ENCODE measurements at regions not wholly inside any gene's neighbourhood (a gene's known extent, or its start where the extent isn't known, plus 50 kb on each side); places are given as distances from the start of the nearest gene placed in this dataset.

GRCh38 chr14:82113007-82113406 is 579.4 kb upstream of the SEL1L start:
- H3K9me3 ChIP-seq (ENCODE audit: control insufficient read depth in 2 of 2, insufficient read depth in 1 of 2, low read length in 1 of 2), result no peaks in the 10 kb centered on the region
- no peak overlapping the region for H3K4me3 ChIP-seq (ENCODE audit: low read length in 2 of 2)

DNA sequence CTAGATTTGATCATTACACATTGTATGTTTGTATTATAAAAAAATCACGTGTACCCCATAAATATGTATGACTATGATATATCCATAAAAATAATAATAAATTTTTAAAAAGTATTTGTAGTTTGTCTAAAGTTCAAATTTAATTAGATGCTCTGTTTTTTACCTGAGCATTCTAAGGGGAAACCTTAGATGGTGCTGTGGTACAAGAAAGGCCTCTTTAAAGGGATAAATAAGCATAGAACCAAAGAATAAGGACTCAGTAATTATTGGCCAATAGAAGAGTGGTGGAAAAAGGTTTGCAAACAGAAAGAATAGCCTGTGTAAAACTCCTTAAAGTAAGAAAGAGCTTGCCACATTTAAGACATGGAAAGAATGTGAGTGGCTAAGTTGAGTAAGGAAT is 580.1 kb upstream of the SEL1L start:
- H3K27ac ChIP-seq (ENCODE audit: low read depth in 1 of 2, low read length in 1 of 2), result no peak overlapping the region
- H3K4me3 ChIP-seq (ENCODE audit: low read length in 2 of 2), result no peak overlapping the region
- H3K9me3 ChIP-seq (ENCODE audit: control insufficient read depth in 2 of 2, insufficient read depth in 1 of 2, low read length in 1 of 2), result no peaks in the 10 kb centered on the region
- no peak for DNase-seq (ENCODE audit: low read depth in 6 of 9, low spot score in 9 of 9)
- H3K27me3 ChIP-seq (ENCODE audit: control insufficient read depth in 2 of 2, insufficient read depth in 1 of 2, low read length in 1 of 2), result no peaks in the 10 kb centered on the region
- no peaks in the 10 kb centered on the region for H3K36me3 ChIP-seq (ENCODE audit: control insufficient read depth in 2 of 2, insufficient read depth in 2 of 2, low read length in 1 of 2)
- 92% methylated on average over 1 of the region's 1 CpG for WGBS
- H3K4me1 ChIP-seq (ENCODE audit: control insufficient read depth in 2 of 2, insufficient read depth in 2 of 2, low read length in 2 of 2), result no peaks in the 10 kb centered on the region

More at GRCh38 chr14:82113007-82113406, 579.4 kb upstream of the SEL1L start:
- no peak for DNase-seq (ENCODE audit: low read depth in 6 of 9, low spot score in 9 of 9)
- Histone ChIP-seq H3K4me1 (ENCODE audit: control insufficient read depth in 2 of 2, insufficient read depth in 2 of 2, low read length in 2 of 2) (no peaks in the 10 kb centered on the region), H3K27me3 (ENCODE audit: control insufficient read depth in 2 of 2, insufficient read depth in 1 of 2, low read length in 1 of 2) (no peaks in the 10 kb centered on the region), H3K27ac (ENCODE audit: low read depth in 1 of 2, low read length in 1 of 2) (no peak overlapping the region), H3K36me3 (ENCODE audit: control insufficient read depth in 2 of 2, insufficient read depth in 2 of 2, low read length in 1 of 2) (no peaks in the 10 kb centered on the region)
- WGBS, result 90% methylated on average over 2 of the region's 2 CpGs

DNA sequence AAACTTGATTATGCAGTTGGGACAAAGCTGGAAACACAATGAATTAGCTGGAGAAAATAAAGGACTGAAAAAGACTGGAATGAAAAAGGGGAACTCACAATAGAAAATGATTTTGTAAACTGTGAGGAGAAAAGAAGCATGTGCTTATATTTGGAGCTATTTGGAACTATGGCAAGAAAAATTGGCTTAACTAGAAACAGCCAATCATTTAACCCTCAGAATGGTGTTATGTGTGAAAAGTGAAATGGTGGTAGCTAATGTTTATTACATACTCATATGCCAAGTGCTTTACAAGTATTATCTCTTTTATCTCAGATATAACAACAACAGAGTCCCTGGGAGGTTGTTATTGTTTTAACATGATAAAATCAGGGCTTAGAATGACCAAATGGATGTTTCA is 583.1 kb upstream of the SEL1L start:
- Histone ChIP-seq H3K27me3 (ENCODE audit: control insufficient read depth in 2 of 2, insufficient read depth in 1 of 2, low read length in 1 of 2) (no peaks in the 10 kb centered on the region), H3K4me1 (ENCODE audit: control insufficient read depth in 2 of 2, insufficient read depth in 2 of 2, low read length in 2 of 2) (no peaks in the 10 kb centered on the region), H3K9me3 (ENCODE audit: control insufficient read depth in 2 of 2, insufficient read depth in 1 of 2, low read length in 1 of 2) (no peaks in the 10 kb centered on the region), H3K36me3 (ENCODE audit: control insufficient read depth in 2 of 2, insufficient read depth in 2 of 2, low read length in 1 of 2) (no peaks in the 10 kb centered on the region), H3K4me3 (ENCODE audit: low read length in 2 of 2) (no peak overlapping the region), H3K27ac (ENCODE audit: low read depth in 1 of 2, low read length in 1 of 2) (no peak overlapping the region)
- no peak for DNase-seq (ENCODE audit: low read depth in 6 of 9, low spot score in 9 of 9)

DNA sequence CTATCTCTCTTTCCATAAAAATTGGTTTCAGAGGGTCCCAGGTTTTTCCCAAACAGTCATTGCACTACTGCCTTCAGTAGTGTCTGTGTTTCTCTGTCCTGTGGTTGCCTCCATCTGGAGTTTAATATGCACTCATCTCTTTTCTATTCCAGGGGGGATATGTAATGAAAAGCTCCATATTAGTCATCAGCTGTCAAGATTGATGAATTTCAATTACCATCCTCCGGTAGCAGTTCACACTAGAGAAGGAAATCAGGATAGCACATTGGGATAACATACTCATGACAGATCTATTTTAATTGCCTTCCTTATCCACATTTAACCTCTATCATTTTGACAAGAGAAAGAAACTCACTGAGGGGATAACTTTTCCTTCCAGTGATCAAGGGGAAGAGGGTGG is 589.0 kb upstream of the SEL1L start:
- Histone ChIP-seq H3K4me3 (ENCODE audit: low read length in 2 of 2) (no peak overlapping the region), H3K36me3 (ENCODE audit: control insufficient read depth in 2 of 2, insufficient read depth in 2 of 2, low read length in 1 of 2) (no peaks in the 10 kb centered on the region), H3K4me1 (ENCODE audit: control insufficient read depth in 2 of 2, insufficient read depth in 2 of 2, low read length in 2 of 2) (no peaks in the 10 kb centered on the region), H3K27me3 (ENCODE audit: control insufficient read depth in 2 of 2, insufficient read depth in 1 of 2, low read length in 1 of 2) (no peaks in the 10 kb centered on the region), H3K9me3 (ENCODE audit: control insufficient read depth in 2 of 2, insufficient read depth in 1 of 2, low read length in 1 of 2) (no peaks in the 10 kb centered on the region), H3K27ac (ENCODE audit: low read depth in 1 of 2, low read length in 1 of 2) (no peak overlapping the region)
- 87% methylated on average over 1 of the region's 1 CpG for WGBS
- no peak for DNase-seq (ENCODE audit: low read depth in 6 of 9, low spot score in 9 of 9)

GRCh38 chr14:82124511-82124910 is 590.9 kb upstream of the SEL1L start:
- H3K27me3 ChIP-seq (ENCODE audit: control insufficient read depth in 2 of 2, insufficient read depth in 1 of 2, low read length in 1 of 2), result no peaks in the 10 kb centered on the region
- WGBS, result 59% methylated on average over 2 of the region's 2 CpGs
- no peak for DNase-seq (ENCODE audit: low read depth in 6 of 9, low spot score in 9 of 9)

DNA sequence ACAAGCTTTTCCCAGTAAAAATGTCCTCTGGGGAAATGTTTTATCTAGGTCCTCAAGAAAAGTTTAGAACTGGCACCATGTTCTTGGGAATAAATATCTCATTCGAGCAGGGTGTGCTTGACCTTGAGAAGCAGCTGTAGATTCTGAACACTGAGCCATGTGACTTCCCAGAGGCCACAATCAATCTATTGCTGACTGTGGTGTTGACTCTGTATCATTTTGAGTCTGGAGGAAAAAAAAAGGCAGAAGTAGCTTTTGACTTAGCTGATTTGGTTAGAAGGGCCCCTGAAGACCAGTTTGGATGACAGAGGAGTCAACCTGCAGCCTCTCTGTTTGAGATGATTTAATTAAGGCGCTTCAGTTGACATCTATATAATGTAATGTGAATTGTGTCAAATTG is 592.4 kb upstream of the SEL1L start:
- WGBS, result 76% methylated on average over 2 of the region's 2 CpGs
- Histone ChIP-seq H3K27ac (ENCODE audit: low read depth in 1 of 2, low read length in 1 of 2) (no peak overlapping the region), H3K9me3 (ENCODE audit: control insufficient read depth in 2 of 2, insufficient read depth in 1 of 2, low read length in 1 of 2) (no peaks in the 10 kb centered on the region), H3K4me3 (ENCODE audit: low read length in 2 of 2) (no peak overlapping the region), H3K4me1 (ENCODE audit: control insufficient read depth in 2 of 2, insufficient read depth in 2 of 2, low read length in 2 of 2) (no peaks in the 10 kb centered on the region), H3K36me3 (ENCODE audit: control insufficient read depth in 2 of 2, insufficient read depth in 2 of 2, low read length in 1 of 2) (no peaks in the 10 kb centered on the region), H3K27me3 (ENCODE audit: control insufficient read depth in 2 of 2, insufficient read depth in 1 of 2, low read length in 1 of 2) (no peaks in the 10 kb centered on the region)
- no peak for DNase-seq (ENCODE audit: low read depth in 6 of 9, low spot score in 9 of 9)

More at GRCh38 chr14:82124511-82124910, 590.9 kb upstream of the SEL1L start:
- Histone ChIP-seq H3K4me3 (ENCODE audit: low read length in 2 of 2) (no peak overlapping the region), H3K4me1 (ENCODE audit: control insufficient read depth in 2 of 2, insufficient read depth in 2 of 2, low read length in 2 of 2) (no peaks in the 10 kb centered on the region), H3K9me3 (ENCODE audit: control insufficient read depth in 2 of 2, insufficient read depth in 1 of 2, low read length in 1 of 2) (no peaks in the 10 kb centered on the region), H3K36me3 (ENCODE audit: control insufficient read depth in 2 of 2, insufficient read depth in 2 of 2, low read length in 1 of 2) (no peaks in the 10 kb centered on the region), H3K27ac (ENCODE audit: low read depth in 1 of 2, low read length in 1 of 2) (no peak overlapping the region)

DNA sequence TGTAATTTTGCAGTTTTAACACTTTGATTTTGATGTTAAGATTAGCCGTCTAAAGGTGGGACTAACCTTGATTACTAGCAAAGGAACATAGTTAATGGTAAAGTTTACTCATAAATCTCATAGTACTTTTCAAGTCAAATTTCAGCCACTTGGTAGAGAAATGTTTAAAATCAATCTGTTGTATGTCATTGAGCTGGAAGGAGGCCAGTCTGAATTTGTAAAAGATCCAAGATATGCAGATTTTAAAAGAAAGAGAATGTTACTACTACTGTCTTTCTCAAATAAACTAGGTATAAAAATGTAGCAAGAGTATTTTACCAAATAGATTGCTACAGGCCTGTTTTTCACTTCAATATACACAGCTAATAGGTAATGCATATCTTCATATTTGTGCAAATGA is 600.8 kb upstream of the SEL1L start:
- 0% methylated on average over 1 of the region's 1 CpG for WGBS

GRCh38 chr14:82138431-82138830 is 604.8 kb upstream of the SEL1L start:
- H3K27me3 ChIP-seq (ENCODE audit: control insufficient read depth in 2 of 2, insufficient read depth in 1 of 2, low read length in 1 of 2), result no peaks in the 10 kb centered on the region
- no peak overlapping the region for H3K4me3 ChIP-seq (ENCODE audit: low read length in 2 of 2)
- DNase-seq (ENCODE audit: low read depth in 6 of 9, low spot score in 9 of 9), result no peak
- WGBS, result 85% methylated on average over 1 of the region's 1 CpG
- H3K27ac ChIP-seq (ENCODE audit: low read depth in 1 of 2, low read length in 1 of 2), result no peak overlapping the region
- no peaks in the 10 kb centered on the region for H3K4me1 ChIP-seq (ENCODE audit: control insufficient read depth in 2 of 2, insufficient read depth in 2 of 2, low read length in 2 of 2)
- H3K9me3 ChIP-seq (ENCODE audit: control insufficient read depth in 2 of 2, insufficient read depth in 1 of 2, low read length in 1 of 2), result peaks cover 0 to 4% of the 10 kb centered on the region in 2 donors
- no peaks in the 10 kb centered on the region for H3K36me3 ChIP-seq (ENCODE audit: control insufficient read depth in 2 of 2, insufficient read depth in 2 of 2, low read length in 1 of 2)

More for the DNA sequence above, 600.8 kb upstream of the SEL1L start:
- no peaks in the 10 kb centered on the region for H3K9me3 ChIP-seq (ENCODE audit: control insufficient read depth in 2 of 2, insufficient read depth in 1 of 2, low read length in 1 of 2)
- no peaks in the 10 kb centered on the region for H3K27me3 ChIP-seq (ENCODE audit: control insufficient read depth in 2 of 2, insufficient read depth in 1 of 2, low read length in 1 of 2)
- H3K4me3 ChIP-seq (ENCODE audit: low read length in 2 of 2), result no peak overlapping the region
- H3K36me3 ChIP-seq (ENCODE audit: control insufficient read depth in 2 of 2, insufficient read depth in 2 of 2, low read length in 1 of 2), result no peaks in the 10 kb centered on the region
- H3K4me1 ChIP-seq (ENCODE audit: control insufficient read depth in 2 of 2, insufficient read depth in 2 of 2, low read length in 2 of 2), result no peaks in the 10 kb centered on the region
- no peak overlapping the region for H3K27ac ChIP-seq (ENCODE audit: low read depth in 1 of 2, low read length in 1 of 2)
- DNase-seq (ENCODE audit: low read depth in 6 of 9, low spot score in 9 of 9), result no peak

GRCh38 chr14:82146846-82147245 is 613.2 kb upstream of the SEL1L start:
- H3K27me3 ChIP-seq (ENCODE audit: control insufficient read depth in 2 of 2, insufficient read depth in 1 of 2, low read length in 1 of 2), result no peaks in the 10 kb centered on the region
- H3K4me1 ChIP-seq (ENCODE audit: control insufficient read depth in 2 of 2, insufficient read depth in 2 of 2, low read length in 2 of 2), result no peaks in the 10 kb centered on the region
- H3K36me3 ChIP-seq (ENCODE audit: control insufficient read depth in 2 of 2, insufficient read depth in 2 of 2, low read length in 1 of 2), result no peaks in the 10 kb centered on the region
- no peak overlapping the region for H3K27ac ChIP-seq (ENCODE audit: low read depth in 1 of 2, low read length in 1 of 2)
- DNase-seq (ENCODE audit: low read depth in 6 of 9, low spot score in 9 of 9), result no peak
- H3K9me3 ChIP-seq (ENCODE audit: control insufficient read depth in 2 of 2, insufficient read depth in 1 of 2, low read length in 1 of 2), result no peaks in the 10 kb centered on the region
- no peak overlapping the region for H3K4me3 ChIP-seq (ENCODE audit: low read length in 2 of 2)

- Histone ChIP-seq H3K4me1 (ENCODE audit: control insufficient read depth in 2 of 2, insufficient read depth in 2 of 2, low read length in 2 of 2) (no peaks in the 10 kb centered on the region), H3K4me3 (ENCODE audit: low read length in 2 of 2) (no peak overlapping the region), H3K27ac (ENCODE audit: low read depth in 1 of 2, low read length in 1 of 2) (no peak overlapping the region), H3K27me3 (ENCODE audit: control insufficient read depth in 2 of 2, insufficient read depth in 1 of 2, low read length in 1 of 2) (no peaks in the 10 kb centered on the region), H3K9me3 (ENCODE audit: control insufficient read depth in 2 of 2, insufficient read depth in 1 of 2, low read length in 1 of 2) (no peaks in the 10 kb centered on the region), H3K36me3 (ENCODE audit: control insufficient read depth in 2 of 2, insufficient read depth in 2 of 2, low read length in 1 of 2) (no peaks in the 10 kb centered on the region)
- DNase-seq (ENCODE audit: low read depth in 6 of 9, low spot score in 9 of 9), result no peak
- 93% methylated on average over 4 of the region's 4 CpGs for WGBS
Observed at GRCh38 chr14:82153689-82154088, 620.0 kb upstream of the SEL1L start.

Data from thymus (tissue), 11 donors.